ENCODE measurements at regions not wholly inside any gene's neighbourhood (a gene's known extent, or its start where the extent isn't known, plus 50 kb on each side); places are given as distances from the start of the nearest gene placed in this dataset.

GRCh38 chr12:127809275-127809674 lies 457.7 kb upstream of the TMEM132C start:
- H3K27ac Mint-ChIP-seq = no peak overlapping the region
- H3K4me3 ChIP-seq = no peak overlapping the region
- H3K36me3 ChIP-seq (ENCODE audit: insufficient read depth) = no peaks in the 10 kb centered on the region
- H3K79me2 ChIP-seq (replicated peaks; ENCODE audit: insufficient read depth) = no peaks in the 10 kb centered on the region
- H3K9me3 Mint-ChIP-seq = peaks cover 89% of the 10 kb centered on the region
- H3K27ac ChIP-seq (ENCODE audit: low read depth) = no peak overlapping the region
- H2AFZ ChIP-seq = no peak overlapping the region
- H3F3A ChIP-seq (replicated peaks; ENCODE audit: low read depth) = no peaks in the 10 kb centered on the region
- DNase-seq (ENCODE audit: low spot score) = no peak
- H3K4me1 Mint-ChIP-seq = no peaks in the 10 kb centered on the region
- H3K4me3 Mint-ChIP-seq = no peak overlapping the region
- H3K27me3 Mint-ChIP-seq (ENCODE audit: insufficient read depth, low read depth, poor library complexity) = no peaks in the 10 kb centered on the region
- no peaks in the 10 kb centered on the region for H3K4me1 ChIP-seq (ENCODE audit: insufficient read depth)
- H3K27me3 ChIP-seq (ENCODE audit: insufficient read depth) = no peaks in the 10 kb centered on the region
- no peak overlapping the region for H3K4me2 ChIP-seq
- TF ChIP-seq CTCF (conservative IDR thresholded peaks at IDR 0.05; ENCODE audit: low read depth in 2 of 2) (no peak), ZNF331 (CRISPR knock-in tag; IDR thresholded peaks at IDR 0.05; ENCODE audit: low read depth) (no peak), EZH2 (IDR thresholded peaks at IDR 0.05; ENCODE audit: low read depth, unreplicated experiment) (no peak), POLR2AphosphoS5 (IDR thresholded peaks at IDR 0.05; ENCODE audit: low read depth) (no peak), JUNB (IDR thresholded peaks at IDR 0.05; ENCODE audit: unreplicated experiment) (no peak), STAT1 (IDR thresholded peaks at IDR 0.05; ENCODE audit: unreplicated experiment) (no peak), ETS1 (IDR thresholded peaks at IDR 0.05) (no peak), ZNF114 (CRISPR knock-in tag; IDR thresholded peaks at IDR 0.05) (no peak)
- no peak for ATAC-seq
- H3K36me3 Mint-ChIP-seq (ENCODE audit: low read depth) = peaks cover 17% of the 10 kb centered on the region; the same call in 2 of the 3 replicates
- H3K9me2 ChIP-seq (ENCODE audit: insufficient read depth) = no peaks in the 10 kb centered on the region
- H4K20me1 ChIP-seq (replicated peaks; ENCODE audit: insufficient read depth) = no peaks in the 10 kb centered on the region

GRCh38 chr12:127810041-127810440 lies 456.9 kb upstream of the TMEM132C start:
- no peaks in the 10 kb centered on the region for H3K4me1 Mint-ChIP-seq
- Histone ChIP-seq H3K9me2 (ENCODE audit: insufficient read depth) (no peaks in the 10 kb centered on the region), H3K4me2 (no peak overlapping the region)
- TF ChIP-seq JUNB (IDR thresholded peaks at IDR 0.05; ENCODE audit: unreplicated experiment) (no peak), EZH2 (IDR thresholded peaks at IDR 0.05; ENCODE audit: low read depth, unreplicated experiment) (no peak), REST (IDR thresholded peaks at IDR 0.05; ENCODE audit: unreplicated experiment) (no peak), NANOG (IDR thresholded peaks at IDR 0.05; ENCODE audit: borderline replicate concordance) (no peak)

More at GRCh38 chr12:127810041-127810440, 456.9 kb upstream of the TMEM132C start:
- Histone ChIP-seq H3K4me1 (ENCODE audit: insufficient read depth) (no peaks in the 10 kb centered on the region), H4K20me1 (replicated peaks; ENCODE audit: insufficient read depth) (no peaks in the 10 kb centered on the region), H2AFZ (no peak overlapping the region), H3F3A (replicated peaks; ENCODE audit: low read depth) (no peaks in the 10 kb centered on the region), H3K27ac (ENCODE audit: low read depth) (no peak overlapping the region), H3K4me3 (no peak overlapping the region), H3K36me3 (ENCODE audit: insufficient read depth) (no peaks in the 10 kb centered on the region), H3K79me2 (replicated peaks; ENCODE audit: insufficient read depth) (no peaks in the 10 kb centered on the region), H3K27me3 (ENCODE audit: insufficient read depth) (no peaks in the 10 kb centered on the region)
- no peak for DNase-seq (ENCODE audit: low spot score)
- H3K4me3 Mint-ChIP-seq = no peak overlapping the region
- peaks cover 89% of the 10 kb centered on the region for H3K9me3 Mint-ChIP-seq
- ATAC-seq = no peak
- H3K36me3 Mint-ChIP-seq (ENCODE audit: low read depth) = peaks cover 19% of the 10 kb centered on the region; the same call in 2 of the 3 replicates
- H3K27me3 Mint-ChIP-seq (ENCODE audit: insufficient read depth, low read depth, poor library complexity) = no peaks in the 10 kb centered on the region
- H3K27ac Mint-ChIP-seq = no peak overlapping the region
